ENCODE measurements at regions not wholly inside any gene's neighbourhood (a gene's known extent, or its start where the extent isn't known, plus 50 kb on each side); places are given as distances from the start of the nearest gene placed in this dataset.

DNA sequence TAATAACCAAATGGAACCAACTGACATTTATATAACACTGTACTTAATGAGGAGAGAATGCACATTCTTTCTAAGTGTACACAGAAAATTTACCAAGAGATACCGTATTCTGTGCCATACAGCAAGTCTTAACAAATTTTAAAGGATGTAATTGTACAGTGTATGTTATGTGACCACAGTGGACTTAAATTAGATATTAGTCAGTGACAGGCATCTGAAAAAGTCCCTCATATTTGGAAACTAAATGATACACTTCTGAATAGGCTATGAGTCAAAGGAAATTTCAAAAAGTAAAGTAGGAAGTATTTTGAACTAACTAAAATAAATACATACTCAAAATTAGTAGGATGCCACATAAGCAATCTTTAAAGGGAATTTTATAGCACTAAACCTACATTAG lies 59.6 kb upstream of the P3H2 start:
- H3K27ac ChIP-seq (ENCODE audit: extremely low read depth, low read depth, low read length) = no peak overlapping the region
- intact Hi-C loops (cut with micrococcal nuclease) = no loop called here
- H3K9me1 ChIP-seq (ENCODE audit: control insufficient read depth, insufficient read depth, low read length) = no peaks in the 10 kb centered on the region
- H3K36me3 ChIP-seq (ENCODE audit: control insufficient read depth, insufficient read depth, low read length) = no peaks in the 10 kb centered on the region
- H2AFZ ChIP-seq (ENCODE audit: low read depth, low read length) = no peak overlapping the region
- DNase-seq (ENCODE audit: extremely low read depth in 1 of 4, low spot score in 3 of 4) (no peak), ATAC-seq (no peak), FAIRE-seq (no peak)
- H3K9me3 ChIP-seq (replicated peaks; ENCODE audit: control insufficient read depth, insufficient read depth, low read depth, low read length) = no peaks in the 10 kb centered on the region
- H3K4me1 ChIP-seq (replicated peaks in 1 of 2; ENCODE audit: control insufficient read depth in 2 of 2, insufficient read depth in 2 of 2, low read length in 2 of 2) = no peaks in the 10 kb centered on the region; a peak in 1 of 5 replicates
- no peaks in the 10 kb centered on the region for H3K79me2 ChIP-seq (ENCODE audit: control insufficient read depth, insufficient read depth, low read length)
- H4K20me1 ChIP-seq (replicated peaks; ENCODE audit: control insufficient read depth, insufficient read depth, low read length) = no peaks in the 10 kb centered on the region
- H3K4me2 ChIP-seq (ENCODE audit: insufficient read depth, low read length) = no peak overlapping the region
- no peak overlapping the region for H3K4me3 ChIP-seq
- H3K9ac ChIP-seq (ENCODE audit: insufficient read depth in 1 of 2, low read depth in 2 of 2, low read length in 2 of 2) = no peak overlapping the region
- WGBS (ENCODE audit: insufficient coverage, low coverage, missing lambda C conversion rate) = 10% methylated on average over 1 of the region's 1 CpG
- no peaks in the 10 kb centered on the region for H3K27me3 ChIP-seq (ENCODE audit: control insufficient read depth in 2 of 2, insufficient read depth in 2 of 2, low read length in 2 of 2)
- CTCF ChIA-PET (ENCODE audit: low intra/inter-chr PET ratio) = no interaction called here
- no TSS peak for BruUV-seq (replicated peaks)
- POLR2A ChIA-PET = no interaction called here
- in situ Hi-C loops (cut with MboI) = no loop called here
- TF ChIP-seq, protein P1, sequence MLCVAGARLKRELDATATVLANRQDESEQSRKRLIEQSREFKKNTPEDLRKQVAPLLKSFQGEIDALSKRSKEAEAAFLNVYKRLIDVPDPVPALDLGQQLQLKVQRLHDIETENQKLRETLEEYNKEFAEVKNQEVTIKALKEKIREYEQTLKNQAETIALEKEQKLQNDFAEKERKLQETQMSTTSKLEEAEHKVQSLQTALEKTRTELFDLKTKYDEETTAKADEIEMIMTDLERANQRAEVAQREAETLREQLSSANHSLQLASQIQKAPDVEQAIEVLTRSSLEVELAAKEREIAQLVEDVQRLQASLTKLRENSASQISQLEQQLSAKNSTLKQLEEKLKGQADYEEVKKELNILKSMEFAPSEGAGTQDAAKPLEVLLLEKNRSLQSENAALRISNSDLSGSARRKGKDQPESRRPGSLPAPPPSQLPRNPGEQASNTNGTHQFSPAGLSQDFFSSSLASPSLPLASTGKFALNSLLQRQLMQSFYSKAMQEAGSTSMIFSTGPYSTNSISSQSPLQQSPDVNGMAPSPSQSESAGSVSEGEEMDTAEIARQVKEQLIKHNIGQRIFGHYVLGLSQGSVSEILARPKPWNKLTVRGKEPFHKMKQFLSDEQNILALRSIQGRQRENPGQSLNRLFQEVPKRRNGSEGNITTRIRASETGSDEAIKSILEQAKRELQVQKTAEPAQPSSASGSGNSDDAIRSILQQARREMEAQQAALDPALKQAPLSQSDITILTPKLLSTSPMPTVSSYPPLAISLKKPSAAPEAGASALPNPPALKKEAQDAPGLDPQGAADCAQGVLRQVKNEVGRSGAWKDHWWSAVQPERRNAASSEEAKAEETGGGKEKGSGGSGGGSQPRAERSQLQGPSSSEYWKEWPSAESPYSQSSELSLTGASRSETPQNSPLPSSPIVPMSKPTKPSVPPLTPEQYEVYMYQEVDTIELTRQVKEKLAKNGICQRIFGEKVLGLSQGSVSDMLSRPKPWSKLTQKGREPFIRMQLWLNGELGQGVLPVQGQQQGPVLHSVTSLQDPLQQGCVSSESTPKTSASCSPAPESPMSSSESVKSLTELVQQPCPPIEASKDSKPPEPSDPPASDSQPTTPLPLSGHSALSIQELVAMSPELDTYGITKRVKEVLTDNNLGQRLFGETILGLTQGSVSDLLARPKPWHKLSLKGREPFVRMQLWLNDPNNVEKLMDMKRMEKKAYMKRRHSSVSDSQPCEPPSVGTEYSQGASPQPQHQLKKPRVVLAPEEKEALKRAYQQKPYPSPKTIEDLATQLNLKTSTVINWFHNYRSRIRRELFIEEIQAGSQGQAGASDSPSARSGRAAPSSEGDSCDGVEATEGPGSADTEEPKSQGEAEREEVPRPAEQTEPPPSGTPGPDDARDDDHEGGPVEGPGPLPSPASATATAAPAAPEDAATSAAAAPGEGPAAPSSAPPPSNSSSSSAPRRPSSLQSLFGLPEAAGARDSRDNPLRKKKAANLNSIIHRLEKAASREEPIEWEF (CRISPR knock-in tag; IDR thresholded peaks at IDR 0.05) = no peak
- TF ChIP-seq NR2C2 (CRISPR knock-in tag; IDR thresholded peaks at IDR 0.05) = no peak
- TF ChIP-seq NR2C2 (tag; IDR thresholded peaks at IDR 0.05) = no peak
- no peak for TF ChIP-seq SNIP1 (IDR thresholded peaks at IDR 0.05; ENCODE audit: low read depth)
- TF ChIP-seq RFX5 (IDR thresholded peaks at IDR 0.05; ENCODE audit: low read depth, low read length) = no peak
- TF ChIP-seq ZNF592 (IDR thresholded peaks at IDR 0.05) = no peak
- TF ChIP-seq SMAD3 (CRISPR knock-in tag; conservative IDR thresholded peaks at IDR 0.05) = no peak
- TF ChIP-seq ZNF24 (IDR thresholded peaks at IDR 0.05) = no peak
- TF ChIP-seq CTBP1 (IDR thresholded peaks at IDR 0.05; ENCODE audit: borderline replicate concordance) = no peak
- no peak for TF ChIP-seq SUPT5H (IDR thresholded peaks at IDR 0.05)
- no peak for TF ChIP-seq BRCA1 (IDR thresholded peaks at IDR 0.05)
- TF ChIP-seq BRCA1 (CRISPR knock-in tag; IDR thresholded peaks at IDR 0.05) = no peak
- TF ChIP-seq, protein P2, sequence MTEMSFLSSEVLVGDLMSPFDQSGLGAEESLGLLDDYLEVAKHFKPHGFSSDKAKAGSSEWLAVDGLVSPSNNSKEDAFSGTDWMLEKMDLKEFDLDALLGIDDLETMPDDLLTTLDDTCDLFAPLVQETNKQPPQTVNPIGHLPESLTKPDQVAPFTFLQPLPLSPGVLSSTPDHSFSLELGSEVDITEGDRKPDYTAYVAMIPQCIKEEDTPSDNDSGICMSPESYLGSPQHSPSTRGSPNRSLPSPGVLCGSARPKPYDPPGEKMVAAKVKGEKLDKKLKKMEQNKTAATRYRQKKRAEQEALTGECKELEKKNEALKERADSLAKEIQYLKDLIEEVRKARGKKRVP (CRISPR knock-in tag; IDR thresholded peaks at IDR 0.05) = no peak
- TF ChIP-seq MCM3 (IDR thresholded peaks at IDR 0.05) = no peak

All from K562 (cell line).